HUDEP-2 (cell line): ENCODE measurements at regions not wholly inside any gene's neighbourhood (a gene's known extent, or its start where the extent isn't known, plus 50 kb on each side); places are given as distances from the start of the nearest gene placed in this dataset.

ENCODE experiments used
- DNase-seq, 76 experiments: peaks; one replicate each; lab custom pipeline; 2025; ENCODE audit not compliant: unreplicated experiment in 76 of 76; lab: John Stamatoyannopoulos, UW

DNA sequence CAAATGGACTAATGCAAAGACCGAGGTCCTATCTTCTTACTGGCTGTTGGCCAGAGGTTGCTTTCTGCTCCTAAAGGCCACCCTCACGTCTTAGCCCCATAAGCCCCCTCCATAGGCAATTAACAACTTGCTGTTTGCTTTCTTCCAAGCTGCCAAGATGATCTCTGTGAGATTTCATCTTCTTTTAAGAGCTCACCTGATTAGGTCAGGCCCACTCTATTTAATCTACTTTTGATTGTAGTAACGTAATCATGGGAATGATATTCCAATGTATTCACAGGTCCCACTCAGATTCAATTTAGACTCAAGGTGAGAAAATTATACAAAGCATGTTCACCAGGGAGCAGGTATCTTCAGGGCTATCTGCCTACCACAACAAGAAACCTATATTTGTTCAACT, 84.4 kb upstream of the RAD23B start:
- DNase-seq, result no peak

DNA sequence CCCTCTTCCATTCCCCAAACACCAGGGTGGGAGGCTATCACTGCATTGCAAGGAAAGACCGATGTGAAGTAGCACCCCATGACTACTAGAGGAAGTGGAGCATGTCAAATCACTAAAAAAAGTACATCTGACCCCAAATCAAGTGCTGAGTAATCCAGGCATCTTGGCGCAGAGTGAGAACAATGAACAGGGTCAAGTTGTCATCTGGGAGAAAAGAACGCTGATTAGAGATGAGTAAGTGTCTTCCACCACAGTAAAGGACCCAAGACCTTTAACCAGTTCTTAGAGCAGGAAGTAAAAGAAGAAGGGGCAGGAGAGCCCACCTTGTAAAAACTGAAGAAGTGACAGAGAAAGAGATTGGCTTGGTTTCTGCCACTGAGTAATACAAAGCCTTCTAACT, 75.0 kb upstream of the RAD23B start:
- no peak for DNase-seq

DNA sequence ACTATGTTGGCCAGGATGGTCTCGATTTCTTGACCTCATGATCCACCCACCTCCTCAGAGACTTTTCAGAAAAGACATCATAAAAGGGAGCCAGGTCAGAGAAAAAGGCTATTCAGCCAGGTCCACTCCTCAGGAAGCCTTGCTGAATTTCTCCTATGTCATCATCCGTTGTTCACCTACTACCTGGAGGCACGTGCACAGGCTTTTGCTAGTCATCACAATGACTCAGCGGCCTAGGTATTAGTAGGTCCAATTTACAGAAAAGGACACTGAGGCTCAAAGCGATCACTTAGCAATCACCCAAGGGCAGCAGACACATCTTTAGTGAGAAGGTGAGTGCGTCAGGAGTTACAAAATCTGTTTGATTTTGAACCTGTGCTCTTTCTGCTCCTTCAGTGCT, 72.3 kb upstream of the RAD23B start:
- DNase-seq, result no peak

DNA sequence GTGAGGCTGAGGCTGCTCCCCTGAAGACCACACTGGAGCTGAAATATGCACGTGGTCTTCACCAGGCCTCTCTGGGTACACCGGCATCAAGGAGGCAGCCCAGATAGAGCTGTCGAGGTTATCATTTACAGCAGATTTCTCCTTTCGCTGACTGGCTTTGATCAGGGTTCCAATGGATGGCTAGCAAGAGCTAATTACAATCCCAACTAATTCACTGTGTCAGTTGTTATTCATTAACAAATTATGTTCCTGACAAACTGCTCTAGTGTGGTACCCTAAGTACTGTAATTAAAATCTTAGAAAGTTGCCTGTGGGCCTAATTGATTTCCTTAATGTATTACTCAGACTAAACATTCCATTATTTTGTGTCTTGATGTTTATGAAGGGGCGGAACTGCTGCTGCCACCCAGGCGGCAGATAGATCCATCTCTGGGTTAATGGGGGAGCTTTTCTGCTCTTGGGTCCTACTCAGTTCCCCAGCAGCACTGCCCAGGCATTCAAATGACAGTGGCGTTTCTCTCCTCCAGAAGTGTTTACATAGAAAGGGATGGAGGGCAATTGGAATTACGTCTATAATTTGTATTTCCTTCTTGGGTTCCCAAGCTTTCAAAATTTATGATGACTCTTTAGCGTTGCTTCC, 71.7 kb upstream of the RAD23B start:
- DNase-seq, result no peak

DNA sequence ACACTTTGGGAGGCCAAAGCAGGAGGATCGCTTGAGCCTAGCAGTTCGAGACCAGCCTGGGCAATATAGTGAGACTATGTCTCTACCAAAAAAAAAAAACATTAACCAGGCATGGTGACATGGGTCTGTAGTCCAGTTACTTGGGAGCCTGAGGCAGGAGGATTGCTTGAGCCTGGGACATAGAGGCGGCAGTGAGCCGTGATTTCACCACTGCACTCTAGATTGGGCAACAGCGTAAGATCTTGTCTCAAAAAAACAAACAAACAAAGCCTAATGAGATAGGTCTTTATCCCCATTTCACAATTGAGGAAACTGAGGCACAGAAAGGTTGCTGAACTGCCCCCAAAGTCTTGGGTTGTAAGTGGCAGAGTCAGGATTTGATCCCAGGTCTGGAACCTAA, 70.5 kb upstream of the RAD23B start:
- DNase-seq, result no peak

DNA sequence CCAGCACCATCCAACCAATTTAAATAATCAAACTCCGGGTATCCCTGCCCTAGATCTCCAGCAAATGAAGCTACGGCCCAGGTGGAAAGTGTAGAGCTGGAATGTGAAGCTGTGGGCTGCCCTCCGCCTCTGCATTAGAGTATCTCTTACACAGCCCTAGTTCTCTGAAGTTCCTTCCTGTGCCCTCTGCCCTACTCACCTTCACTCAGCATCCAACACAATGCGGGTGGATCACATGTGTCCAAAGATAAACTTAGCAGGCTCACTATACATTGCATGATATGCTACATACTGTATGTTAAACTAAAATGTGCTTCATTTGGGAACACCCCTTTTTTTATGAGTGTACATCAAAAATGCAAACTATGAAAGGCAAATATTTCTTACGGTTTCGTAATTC, 70.0 kb upstream of the RAD23B start:
- no peak for DNase-seq

DNA sequence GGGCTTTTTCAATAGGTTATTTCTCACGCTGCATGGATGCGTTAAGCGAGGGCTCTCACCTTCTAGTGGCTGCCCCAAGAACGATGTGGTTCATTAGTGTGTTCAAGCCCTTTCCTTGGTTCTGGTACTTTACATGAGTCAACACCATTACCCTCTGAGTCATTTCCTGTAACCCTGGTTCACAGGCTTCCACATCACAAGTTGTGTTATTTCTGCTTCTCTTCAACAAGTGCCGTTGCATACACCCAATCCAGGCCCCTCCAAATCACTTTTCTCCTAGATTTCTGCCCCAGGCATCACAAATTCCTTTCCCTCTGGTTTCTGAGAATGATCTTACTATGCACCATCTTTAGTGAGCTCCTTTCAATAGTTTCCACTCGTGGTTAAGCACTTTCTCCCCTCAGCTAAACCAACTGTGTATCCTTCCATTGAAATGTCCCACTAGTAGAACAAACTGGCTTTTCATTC, 69.5 kb upstream of the RAD23B start:
- no peak for DNase-seq

DNA sequence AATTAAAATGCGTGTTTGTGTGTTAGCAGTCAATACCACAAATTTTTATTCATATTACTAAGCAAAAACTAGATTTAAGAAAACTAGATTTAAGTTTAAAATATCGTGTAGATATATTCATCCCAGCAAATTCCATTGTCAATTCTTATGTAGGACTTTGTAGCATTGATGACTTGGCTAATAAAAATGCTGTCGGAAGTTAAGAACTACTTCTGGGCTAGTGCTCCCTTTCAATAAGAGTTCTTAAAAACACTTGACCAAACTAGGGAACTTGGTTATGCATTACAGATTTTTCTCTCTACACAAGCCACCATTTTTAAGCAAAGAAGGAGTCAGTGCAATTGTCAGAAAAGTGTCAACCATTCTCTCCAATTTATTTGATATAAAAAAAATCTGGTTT, 68.7 kb upstream of the RAD23B start:
- no peak for DNase-seq

DNA sequence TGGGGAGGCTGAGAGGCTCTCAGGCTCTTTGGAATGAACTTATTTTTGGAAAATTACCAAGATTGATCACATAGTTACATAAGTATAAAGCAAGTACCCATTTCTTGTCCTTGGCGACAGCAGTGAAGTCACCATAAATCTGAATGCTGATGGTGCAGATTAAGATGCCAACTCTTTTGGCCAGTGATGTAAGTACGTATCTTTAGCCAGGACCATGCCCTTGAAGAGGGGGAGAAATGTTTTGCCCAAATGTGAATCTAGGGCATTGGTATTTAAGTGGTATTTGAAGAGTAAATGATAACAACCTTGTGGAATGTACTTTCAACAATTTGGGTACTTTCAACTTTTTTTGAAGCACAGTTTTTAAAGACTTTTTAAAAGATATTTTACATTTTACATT, 68.2 kb upstream of the RAD23B start:
- DNase-seq, result no peak

DNA sequence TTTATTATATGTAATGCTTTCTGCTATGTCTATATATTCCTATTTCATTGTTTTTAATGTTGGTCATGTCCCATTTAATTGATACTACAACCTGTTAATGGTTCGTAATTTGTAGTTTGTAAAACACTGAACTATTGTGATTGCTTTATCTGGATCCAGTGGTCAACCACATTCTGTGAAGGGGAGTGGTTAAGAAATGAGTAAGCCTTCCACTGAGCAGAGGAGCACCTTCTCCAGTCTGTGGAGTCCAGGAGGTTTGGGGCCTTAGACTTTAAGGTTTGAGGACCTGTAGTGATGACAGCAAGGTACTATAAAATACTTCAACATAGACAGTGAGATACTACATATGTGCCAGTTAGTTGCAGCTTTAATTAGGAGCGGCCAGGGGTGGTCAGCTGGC, 67.7 kb upstream of the RAD23B start:
- DNase-seq, result peak in 2 of 76 experiments; percentile 4 to 16

DNA sequence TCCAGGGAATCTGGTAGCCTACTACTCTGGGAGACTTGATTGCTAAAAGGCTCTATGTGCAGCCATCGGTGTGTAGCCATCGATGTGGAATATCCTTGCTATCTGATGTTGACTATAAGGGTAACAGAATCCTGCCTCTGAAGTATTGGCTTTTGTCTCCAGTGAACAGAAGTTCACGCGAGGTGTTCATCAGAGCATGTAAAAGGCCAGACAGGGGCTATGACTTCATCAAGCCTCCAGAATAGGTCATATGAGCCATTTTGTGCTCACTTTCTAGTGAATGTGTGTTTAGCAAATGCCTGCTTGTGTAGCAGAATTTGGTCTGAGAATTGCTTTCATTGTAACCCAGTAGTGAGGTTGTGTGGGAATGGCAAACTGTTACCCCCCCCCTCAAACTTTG, 66.8 kb upstream of the RAD23B start:
- DNase-seq, result no peak

DNA sequence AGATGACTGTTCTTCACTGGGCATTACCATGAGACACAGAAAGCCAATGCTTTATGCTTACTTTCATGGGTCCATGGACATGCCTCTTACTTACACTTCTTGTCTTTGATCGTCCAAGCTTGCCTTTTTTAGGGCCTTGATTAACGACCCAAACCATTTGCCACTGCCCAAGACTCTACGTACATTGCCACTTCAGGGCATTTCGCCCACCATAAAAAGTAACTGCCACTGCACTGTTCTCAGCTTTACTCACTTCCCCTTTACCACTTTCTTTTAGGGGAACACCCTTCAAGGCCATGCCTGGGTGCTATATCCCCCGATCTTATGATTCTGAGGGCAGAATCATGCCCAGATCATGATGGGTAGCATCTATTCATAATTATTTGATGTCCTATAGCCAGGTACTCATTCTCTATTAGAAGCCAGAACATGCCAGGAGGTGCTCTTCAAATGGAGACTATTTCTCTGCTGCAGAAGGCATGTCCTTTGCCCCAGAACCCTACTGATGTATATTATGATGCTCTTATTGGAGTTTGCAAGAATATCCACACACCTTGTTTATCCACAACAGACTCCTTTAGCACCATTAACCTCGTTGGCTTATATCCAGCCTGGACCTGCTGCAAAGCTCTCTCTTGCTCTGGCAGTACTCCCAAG, 64.1 kb upstream of the RAD23B start:
- no peak for DNase-seq

DNA sequence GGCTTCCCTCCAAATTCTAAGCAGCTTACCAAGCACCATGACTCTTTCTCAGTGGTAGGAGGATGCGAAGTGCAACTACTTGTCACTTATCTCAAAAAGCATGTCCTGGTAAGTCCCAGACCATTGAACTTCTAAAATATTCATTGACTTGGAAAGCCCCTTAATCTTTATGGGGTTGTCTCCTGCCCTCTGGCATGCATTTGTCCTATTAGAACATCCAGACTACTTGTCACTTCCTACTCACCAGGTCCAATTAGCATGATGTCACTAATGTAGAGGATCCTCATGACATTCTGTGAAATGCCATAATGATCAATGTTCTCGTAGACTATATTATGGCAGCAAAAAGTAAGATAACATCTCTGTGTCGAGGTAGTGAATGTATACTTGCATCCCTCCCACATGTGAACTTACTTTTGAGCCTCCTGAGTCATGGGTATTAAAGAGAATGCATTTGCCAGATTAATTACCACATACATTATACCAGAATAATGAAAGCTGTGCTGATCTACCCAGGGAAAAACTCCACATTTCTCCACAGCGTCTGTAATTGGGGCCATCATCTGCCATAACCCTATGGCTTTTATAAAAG, 63.5 kb upstream of the RAD23B start:
- DNase-seq, result no peak

DNA sequence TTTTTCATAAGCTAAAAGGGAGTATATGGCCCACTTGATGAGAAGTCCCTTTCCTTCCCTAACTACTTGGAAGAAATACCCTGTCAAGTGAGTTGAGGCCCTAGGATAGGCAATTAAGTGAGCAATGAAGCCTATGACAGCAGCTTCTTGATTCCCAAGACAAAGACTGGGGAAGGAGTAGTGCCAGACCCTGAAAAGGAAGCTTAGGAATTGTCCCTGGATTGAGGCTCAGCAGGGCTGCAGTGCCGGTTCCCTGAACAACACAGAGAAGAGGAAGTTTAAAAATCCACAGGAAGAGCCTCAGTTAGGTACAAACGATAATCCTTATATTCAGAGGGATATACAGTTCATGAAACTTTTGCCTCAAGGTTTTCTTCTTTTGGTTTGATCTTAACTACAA, 61.8 kb upstream of the RAD23B start:
- DNase-seq, result no peak

DNA sequence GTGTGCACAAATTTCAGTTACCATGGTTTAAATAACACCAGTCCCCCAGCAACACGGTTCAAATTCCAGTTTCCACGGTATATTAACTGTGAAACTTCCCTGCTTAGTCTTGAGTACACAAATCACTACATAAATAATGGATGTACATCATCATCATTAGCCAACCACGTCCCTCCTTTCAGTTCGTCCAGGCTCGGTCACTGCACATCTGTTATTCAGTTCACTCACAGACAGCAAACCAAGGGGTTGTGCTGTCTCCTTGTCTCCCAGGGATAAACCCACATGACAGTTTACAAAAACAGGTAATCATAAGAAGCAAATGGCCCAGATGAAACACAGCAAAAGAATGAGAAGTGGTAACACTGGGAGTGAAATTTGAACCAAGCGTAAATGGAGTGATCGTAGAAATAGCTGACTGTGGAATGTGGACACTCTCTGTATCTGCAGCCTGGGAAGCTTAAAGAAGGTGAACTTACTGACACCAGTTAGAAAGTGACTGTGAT, 61.0 kb upstream of the RAD23B start:
- DNase-seq, result no peak

DNA sequence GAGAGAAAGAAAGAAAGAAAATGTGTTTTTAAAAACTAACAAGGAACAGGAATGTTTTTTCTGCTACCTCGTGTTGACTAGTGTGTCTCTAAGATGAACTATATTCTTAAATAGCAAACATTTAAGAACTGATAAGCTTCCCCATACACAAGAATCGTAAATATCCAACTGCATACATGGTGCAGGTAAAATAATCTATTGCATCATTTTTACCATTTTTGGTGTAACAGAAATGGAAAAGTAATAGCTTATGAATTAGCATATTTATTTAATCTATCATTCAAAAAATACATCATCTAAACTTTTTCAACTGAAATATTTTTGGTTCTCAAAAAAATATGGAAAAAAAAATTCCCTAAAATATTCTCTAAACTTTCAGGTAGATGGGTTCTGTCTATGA, 59.7 kb upstream of the RAD23B start:
- DNase-seq, result no peak

DNA sequence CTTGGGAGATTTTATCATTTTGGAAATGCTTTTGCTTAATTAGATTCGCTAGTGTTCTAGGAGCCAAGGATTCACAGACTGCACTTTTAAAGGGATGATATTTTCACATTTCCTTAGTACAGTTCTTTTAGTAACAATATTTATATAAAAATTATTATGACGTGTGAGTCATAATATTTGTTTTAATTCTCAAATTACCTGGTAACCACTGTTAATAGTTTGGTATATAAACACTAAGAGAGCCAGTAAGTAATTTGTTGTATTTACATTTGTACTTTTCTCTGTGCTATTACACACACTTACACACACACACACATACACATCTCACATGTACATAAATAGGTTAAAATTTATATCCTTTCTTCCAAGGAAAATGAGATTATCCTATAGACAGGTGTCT, 58.8 kb upstream of the RAD23B start:
- DNase-seq, result no peak

DNA sequence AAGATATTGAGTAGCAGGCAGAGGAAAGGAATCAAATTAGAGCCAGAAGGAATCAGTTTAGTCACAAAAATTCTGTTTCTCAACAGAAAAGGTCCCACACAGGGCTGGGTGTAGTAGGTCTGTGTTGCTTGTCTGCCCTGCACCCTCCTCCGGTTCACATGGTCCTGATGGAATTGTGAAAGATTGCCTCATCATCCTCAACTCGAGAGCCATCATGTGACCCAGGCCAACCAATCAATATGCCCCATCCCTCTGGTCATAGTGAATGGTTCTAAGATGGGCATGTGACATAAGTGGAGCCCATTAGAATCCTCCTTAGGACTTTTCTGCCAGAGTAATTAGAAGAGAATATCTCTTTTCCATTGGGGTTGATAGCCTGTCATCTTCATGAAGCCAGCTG, 56.7 kb upstream of the RAD23B start:
- no peak for DNase-seq

DNA sequence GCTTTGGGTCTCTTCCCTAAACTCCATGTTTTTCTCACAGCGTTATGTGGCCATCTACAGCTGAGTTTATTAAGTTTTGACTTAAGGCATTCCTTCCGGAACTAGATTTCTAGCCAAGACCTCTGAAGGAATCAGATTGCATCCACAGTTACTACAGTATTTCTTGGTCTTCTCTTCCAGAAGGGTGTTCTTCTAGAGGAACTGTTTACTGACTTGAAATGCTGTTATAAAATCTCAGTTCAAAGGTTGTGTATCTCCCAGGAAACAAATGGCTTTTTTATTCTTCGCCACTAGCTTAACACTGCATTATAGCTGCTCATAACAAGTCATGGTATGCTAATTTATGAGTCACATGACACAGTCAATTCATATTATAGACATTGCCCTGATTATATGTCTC, 55.3 kb upstream of the RAD23B start:
- DNase-seq, result no peak

DNA sequence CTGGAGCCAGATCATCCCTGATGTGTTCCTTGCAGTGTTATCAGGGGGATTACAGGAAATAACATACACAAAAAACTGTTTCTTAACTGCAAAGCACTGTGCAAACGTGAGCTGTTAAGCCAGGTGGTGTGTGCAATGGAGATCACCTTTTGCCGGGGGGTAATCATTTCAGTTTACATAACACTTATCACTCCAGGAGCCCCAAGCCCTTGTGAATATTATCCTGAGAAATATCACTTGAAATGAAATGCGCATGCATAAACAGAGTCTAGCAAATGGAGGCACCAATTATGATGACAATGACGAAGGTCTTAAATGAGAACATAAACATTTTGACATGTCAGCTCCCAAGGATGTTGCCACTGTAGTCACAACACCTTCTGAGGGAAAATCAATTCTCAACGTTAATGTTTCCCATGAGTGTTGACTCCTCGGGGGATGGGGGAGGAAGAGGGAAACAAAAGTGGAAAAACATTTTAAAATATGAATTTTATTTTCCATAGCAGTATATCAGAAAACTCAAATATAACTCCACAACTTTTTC, 54.5 kb upstream of the RAD23B start:
- DNase-seq, result no peak

DNA sequence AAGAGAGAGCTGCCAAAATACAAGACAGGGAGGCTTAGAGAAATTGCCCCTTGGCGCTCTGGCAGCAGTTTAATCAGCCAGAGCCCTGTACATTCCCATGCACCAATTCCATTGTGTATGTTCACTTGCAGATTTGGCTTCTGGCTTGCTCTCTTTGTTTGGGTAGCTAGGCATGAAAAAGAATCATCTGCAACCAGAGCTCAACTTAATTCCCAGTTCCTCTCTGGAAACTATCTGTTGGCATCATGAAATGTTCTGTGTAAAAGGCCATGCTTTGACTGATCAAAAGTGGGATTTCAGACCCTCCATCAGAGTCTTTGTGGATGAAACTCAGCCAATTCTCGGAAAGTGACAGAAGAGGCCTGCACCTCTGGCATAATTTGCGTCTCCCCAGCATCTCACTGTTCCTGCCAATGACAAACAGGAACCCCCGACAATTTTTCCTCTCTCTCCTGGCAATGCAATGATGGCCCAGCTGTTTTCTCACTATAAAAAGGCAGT, 53.8 kb upstream of the RAD23B start:
- DNase-seq, result no peak
